GM18508 (cell line): ENCODE measurements at regions not wholly inside any gene's neighbourhood (a gene's known extent, or its start where the extent isn't known, plus 50 kb on each side); places are given as distances from the start of the nearest gene placed in this dataset.

Source experiments
- ATAC-seq: cut with Tn5 transposase; IDR thresholded peaks from one replicate; pipeline ENCODE4 v1.9.1; 2021; ENCODE audit warnings: moderate number of reproducible peaks; ENCODE audit not compliant: insufficient read depth, unreplicated experiment

DNA sequence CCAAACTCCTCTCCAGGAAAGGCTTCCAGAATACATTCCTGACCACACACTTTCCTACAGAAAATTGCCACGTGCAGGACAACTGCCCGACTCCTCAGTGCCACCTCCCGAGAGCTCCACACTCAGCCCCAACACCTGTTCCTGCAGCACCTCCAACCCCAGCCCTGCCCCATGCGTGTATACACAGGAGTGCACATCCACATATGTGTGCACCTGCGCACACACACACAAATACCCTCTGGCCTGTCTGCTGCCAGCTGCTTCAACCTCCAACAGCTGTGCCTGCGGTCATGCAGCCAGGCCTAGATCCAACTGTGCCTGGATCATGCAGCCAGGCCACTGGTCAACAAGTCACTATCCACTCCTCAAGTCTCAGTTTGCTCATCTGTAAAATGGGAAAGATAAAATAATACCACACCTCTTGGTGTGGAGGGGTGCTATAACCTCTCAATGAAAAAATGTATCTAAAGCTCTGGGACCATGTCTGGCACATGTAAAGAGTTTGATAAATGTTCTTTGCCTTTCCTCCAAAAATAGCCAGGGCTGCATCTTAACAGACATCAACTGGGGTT is 152.1 kb upstream of the ID2 start:
- ATAC-seq, result no peak

DNA sequence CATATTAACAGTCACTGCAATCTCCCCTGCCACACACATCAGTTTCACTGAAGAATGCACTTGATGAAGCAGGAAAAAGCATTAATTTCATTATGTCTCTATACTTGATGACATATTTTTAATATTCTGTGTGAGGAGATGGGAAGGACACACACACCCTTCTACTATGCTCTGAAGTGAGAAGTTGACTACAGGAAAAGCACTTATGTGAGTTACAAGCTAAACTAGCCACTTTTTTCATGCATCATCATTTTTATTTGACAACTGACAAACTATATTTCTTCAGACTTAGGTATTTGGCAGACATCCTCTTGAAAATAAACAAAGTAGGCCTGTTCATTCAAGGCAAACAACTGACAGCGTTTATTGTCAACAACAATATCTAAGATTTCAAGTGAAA is 150.4 kb upstream of the ID2 start:
- ATAC-seq, result no peak

DNA sequence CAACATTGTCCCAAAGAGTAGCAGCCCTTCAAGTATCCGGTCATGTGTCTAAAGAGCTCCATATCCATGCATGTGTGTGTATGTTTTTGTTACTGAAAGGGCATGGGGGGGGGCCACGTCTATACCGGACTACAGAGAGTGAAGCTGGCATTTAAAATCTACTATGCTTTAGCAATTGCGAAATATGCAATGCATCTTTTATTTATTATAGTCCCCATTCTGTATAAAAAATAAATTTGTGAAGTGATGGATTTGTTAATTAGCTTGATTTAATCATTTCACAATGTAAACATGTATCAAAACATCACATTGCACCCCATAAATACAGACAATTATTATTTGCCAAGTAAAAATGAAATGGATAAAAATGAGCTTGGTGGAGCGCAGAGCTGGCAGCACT is 149.4 kb upstream of the ID2 start:
- no peak for ATAC-seq

DNA sequence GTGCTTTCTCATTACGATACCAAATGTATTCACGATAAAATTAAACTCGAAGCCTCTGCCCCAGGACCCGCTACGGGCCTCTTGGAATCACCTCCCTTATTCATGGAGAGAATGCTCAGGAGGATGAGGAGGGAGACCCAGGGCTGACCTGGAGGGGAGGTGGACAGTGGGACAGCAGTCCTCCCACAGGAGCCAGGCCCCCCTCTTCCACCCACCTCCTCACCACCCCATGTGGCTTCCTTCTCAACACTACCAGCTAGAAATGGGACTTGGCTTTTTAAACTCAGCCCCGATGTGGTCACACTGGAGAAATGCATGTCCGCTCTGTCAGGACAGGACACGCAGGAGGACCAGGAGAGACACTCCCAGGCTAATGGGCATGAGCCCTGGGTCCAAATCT is 147.9 kb upstream of the ID2 start:
- no peak for ATAC-seq

DNA sequence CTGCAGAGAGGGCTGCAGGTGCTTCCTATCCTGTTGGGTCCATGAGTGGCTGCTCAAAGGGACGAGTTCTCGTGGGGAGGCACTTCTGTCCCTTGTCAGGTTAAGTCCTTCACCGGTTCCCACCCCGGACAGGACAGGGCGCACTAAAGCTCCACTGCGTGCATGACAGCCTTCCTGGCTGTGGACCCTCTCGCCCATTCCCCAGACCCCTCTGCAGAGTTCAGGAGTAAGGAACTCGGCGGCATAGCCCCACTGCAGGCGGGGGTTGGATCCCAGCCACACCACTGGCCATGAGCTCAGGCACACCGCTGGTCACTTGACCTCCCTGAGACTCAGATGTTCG is 147.5 kb upstream of the ID2 start:
- no peak for ATAC-seq

DNA sequence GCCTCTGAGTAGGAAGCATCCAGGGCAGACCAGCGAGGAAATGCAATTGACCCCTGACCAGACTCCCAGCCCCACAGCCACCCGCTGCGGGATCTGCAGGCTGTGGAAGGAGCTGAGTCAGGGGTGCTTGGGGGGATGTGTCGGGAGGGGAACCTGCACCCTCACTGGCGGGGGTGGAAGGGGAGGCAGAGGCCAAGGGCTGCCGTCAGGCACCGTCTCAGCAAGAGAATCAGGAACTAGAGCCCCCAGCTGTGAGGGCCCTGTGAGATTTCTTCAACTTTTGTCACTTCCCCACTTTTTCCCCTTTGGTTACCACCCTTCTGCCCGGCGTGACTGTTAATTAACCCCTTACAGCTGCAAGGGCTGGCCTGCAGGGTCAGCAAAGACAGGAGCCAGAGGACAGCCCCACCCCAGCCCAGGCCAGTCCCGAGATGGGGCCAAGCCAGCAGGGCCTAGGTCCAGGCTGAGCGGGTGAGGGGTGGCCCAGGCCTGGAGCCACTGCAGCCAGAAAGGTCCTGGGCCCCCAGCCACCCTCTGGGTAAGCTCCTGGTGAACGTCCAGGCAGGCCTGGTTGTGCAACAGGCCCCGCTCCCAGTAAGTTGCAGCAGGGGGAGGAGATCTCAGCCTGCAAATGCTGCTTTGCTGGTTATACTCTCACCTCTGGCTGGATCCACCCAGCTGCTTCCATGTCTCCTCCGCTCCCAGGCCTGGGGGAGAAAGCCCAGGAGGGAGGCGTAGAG is 147.0 kb upstream of the ID2 start:
- no peak for ATAC-seq

DNA sequence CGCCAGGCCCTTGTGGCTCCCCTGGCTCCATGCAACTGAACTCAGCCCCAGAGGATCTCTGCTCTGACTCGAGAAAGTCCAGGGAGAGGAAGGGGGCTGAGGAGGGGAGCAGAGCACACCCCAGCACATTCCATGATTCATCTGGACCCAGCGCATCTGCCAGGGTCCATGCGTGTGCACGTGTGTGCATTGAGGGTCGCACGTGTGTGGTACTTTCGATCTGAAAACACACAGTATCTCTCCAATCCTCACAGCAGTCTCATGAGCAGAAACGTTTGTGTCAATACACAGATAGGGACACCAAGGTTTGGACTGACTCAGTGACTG is 146.4 kb upstream of the ID2 start:
- no peak for ATAC-seq

DNA sequence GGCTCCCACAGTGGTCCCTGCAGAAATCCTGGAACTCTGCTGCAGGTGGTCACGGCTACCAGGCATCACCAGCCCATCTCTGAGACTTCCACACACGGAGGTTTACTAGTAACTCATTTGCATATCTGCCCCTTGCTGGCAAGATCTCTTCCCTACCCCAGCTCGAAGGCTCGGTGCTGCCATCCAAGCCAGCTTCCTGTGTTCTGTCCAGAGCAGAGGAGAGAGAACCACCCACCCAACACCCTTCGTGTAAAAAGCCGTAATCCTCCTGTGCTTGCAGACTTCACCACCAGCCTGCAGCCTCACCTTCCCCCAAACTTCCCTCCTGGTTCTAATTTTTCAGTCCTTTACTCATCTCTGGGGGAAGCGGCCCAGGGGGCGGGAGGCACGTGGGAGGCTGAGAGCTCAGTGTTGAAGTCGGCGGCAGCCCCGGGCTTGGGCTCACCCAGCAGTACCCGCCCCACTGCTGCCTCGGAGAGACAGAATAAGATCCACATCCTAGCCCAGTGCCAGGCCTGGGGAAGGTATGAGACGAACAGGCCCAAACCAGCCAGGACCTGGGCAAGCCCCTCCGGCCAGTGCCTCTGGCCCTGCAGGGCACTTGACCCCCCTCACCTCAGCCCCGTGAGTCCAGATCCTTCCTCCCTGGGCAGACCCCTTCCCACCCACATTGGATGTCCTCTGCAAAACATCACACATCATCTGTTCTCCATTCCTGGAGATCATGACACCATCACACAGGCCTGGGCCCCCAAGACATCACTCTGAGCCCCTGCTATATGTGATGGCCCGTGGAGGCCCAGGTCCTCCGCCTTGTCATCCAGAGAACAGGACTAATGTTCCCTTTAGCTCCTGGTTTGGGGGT is 145.8 kb upstream of the ID2 start:
- no peak for ATAC-seq

DNA sequence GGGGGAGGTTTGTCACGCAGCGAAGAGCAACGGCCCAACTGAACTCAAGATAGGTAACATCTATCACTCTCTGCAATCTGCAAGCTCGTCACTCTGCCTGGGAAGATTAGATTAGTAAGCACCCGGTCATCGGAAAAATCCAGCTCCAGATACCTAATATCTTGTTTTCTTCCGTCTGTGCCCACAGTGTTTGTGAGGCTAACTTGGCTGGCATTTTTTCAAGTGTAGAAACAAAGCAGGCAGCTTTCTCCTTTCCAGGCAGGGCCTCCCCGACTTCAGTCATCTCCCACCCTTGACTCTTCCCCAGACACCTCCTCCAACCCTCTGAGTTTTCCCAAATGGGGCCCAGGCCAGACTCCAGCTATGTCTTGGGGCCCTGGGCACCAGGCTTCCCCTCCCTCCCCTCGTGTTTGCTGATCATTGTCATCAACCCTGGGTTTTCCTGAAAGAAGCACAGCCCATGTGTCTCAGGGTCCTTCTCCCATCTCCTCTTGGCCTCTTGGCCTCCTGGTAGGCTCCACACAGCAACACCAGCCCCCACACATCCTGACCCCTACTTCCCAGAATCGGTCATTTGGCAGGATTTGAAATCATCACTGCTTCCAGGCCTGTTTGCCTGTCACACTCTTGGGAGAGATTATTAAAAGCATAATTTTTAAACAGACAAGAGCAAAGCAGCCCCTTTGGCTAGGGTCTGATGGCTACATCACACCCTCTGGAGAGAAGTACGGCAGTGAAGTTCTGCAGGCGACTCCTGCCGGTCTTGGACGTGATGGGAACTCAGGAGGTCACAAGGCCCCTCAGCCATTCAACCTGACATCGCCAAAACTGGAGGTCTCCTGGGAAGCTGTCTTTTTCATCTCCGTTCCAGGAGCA is 144.9 kb upstream of the ID2 start:
- ATAC-seq, result no peak

DNA sequence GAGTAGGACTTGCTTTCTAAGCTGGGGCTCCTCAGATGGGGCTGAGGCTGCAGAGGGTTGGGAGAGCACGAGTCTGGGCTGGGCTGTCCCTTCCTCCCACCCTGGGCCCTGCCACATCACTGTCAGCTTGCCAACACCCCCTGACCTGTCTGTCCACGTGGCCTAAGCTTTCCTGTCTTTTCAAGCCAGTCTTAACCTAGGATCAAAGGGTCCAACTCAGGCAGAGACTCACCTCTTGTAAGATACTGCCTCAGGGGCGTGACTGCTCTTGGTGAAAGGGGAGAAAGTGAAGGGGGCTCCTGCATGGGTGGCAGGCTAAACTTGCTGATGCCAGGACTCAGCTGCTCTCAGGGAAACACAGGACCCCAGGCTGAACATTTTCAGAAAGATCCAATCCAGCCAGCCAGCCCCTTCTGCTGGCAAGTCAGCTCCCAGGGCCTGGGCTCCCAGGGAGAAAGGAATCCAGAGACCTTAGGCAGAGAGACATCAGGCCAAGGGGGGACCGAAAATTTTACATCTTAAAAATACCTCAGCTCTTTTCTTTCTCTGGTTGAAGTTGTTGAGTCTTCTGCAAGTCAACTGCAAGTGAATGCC is 144.2 kb upstream of the ID2 start:
- no peak for ATAC-seq

DNA sequence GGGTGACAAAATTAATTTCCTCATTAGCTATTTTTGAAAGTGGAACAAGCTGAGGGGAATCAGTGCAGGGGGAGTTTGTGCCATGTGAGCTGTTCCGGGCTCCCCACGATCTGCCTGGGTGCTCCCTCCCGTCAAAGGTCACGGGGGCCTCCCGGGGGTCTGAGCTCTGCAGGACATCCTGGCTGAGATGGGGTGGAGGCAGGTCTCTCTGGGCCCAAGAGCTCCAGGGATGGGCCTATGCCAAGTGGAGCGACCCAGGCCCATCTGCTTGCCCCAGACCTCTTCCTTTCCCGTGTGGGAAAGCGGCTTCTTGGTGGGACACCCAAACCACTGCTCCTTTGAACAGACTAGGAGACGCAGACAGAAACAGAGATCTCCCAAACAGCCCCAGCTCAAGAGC is 143.3 kb upstream of the ID2 start:
- no peak for ATAC-seq

DNA sequence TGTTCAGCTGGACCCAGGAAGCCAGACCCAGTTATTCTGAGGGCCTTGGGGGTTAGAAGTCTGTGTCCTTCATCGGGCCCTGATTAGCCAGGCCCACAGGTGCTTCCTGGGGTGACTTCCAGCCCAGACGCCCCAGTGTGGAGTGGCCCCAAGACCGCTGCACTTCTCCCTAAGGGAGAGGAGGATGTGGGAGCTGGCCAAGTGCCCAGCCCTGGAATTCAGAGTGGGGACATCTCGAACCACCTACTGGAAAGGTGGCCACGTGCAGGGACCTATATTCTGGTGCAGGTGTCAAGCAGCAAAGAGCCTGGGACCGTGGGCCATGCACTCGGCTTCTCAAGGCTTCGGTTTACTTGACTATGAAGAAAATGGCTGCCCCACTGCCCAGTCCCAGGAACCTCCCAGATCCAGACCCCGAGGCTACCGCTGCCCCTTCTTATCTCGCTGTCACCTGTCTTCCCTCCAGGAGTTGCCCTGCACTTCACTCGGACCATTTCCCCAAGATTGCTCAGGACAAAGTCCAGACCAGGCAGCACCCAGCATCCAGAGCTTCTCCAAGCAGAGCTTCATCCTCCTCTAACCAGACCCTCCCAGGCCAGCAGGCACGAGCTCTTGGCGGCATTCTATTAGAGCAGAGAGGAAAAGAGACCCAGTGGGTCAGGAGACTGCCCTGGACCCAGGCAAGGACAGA is 142.8 kb upstream of the ID2 start:
- ATAC-seq, result no peak

DNA sequence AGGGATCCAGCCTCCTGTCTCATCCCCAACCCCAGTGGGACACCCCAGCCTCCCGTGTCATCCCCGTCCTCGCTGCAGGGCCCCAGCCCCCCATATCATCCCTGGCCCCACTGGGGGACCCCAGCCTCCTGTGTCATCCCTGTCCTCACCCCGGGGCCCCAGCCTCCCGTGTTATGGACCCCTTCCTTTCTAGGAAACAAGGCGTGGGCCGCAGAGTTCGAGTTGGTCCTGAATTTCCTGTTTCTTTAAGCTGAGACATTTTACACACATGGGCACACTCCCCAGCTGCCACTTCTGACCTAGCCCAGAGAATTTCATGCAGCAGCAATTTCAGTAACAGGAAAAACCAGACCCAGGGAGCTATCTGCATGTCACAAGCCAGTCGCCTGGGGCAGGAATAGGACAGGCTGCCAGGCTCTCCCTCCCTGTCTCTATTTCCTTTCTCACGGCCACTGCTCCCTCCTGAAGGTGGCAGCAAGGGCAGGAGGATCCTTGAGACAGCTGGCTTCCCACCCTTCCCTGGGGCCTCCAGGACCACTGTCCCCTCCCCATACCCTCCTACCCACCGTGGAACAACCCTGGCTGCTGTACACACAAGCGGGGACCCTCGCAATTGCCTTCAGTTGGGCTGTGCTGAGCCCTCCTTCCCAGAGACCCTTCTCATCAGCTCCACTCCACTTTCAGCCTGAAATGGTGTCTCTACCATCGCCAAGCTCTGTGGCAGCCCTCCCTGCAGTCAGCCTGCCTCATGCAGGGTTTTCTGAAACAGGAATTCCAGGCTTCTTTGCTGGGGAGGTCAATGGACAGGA is 141.9 kb upstream of the ID2 start:
- ATAC-seq, result no peak

DNA sequence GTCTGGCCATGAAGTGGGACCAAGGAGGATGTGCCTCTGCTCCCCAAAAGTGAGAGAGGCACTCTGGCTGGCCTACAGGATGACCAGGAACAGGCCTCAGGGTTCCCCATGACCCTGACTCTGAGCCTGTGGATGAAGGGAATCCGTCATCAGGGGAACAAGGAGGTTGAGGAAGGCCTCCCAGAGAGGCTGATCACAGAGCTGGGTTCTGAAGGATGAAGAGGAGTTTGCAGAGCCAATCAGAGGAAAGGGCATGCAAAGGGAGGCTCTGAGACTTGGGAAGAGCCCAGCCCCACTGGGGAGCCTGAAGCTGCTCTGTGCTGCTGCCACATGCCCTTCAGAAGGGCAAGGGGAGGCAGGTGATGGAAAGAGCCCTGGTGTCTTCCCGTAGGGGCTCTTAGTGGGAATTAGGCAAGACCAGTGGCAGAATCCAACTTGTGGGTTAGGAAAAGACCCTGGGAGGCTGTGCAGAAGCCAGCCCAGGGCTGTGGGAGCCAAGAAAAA is 141.3 kb upstream of the ID2 start:
- ATAC-seq, result no peak

DNA sequence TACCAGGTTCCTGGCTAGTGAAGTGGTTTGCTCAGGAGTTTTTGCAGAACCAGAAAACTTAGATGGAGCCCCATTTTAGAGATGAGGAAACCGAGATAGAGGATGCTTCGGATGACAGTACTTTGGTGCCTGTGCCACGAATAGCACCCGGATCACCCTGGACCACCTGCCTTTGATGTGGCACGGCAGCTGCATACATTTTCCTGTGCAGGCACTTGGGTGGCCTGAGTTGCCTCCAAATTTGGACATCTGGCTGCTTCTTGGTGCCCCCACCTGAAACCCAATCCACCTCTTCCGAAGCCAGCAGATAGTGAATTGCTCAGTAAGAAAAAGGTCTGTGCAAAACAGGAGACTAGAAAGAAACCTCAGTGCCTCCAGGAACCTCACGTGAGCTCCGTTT is 140.6 kb upstream of the ID2 start:
- ATAC-seq, result no peak

DNA sequence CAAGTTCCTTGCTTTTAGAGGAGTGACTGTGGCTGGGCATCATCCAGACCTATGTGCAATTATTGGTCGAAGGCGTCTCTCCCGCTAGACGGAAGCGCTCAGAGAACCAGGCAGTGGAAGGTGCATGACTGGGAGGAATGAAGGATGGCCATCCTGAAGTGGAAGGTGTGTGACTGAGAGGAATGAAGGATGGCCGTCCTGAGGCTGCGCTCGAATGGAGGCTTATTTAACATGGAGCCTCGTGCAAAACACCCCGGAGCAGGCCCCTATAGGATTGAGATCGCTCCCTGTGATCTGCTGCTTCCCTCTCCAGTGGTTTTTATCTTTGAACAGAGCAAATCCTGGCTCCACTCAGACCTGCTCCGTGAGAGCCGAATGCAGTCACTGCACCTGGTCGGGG is 140.2 kb upstream of the ID2 start:
- ATAC-seq, result no peak

DNA sequence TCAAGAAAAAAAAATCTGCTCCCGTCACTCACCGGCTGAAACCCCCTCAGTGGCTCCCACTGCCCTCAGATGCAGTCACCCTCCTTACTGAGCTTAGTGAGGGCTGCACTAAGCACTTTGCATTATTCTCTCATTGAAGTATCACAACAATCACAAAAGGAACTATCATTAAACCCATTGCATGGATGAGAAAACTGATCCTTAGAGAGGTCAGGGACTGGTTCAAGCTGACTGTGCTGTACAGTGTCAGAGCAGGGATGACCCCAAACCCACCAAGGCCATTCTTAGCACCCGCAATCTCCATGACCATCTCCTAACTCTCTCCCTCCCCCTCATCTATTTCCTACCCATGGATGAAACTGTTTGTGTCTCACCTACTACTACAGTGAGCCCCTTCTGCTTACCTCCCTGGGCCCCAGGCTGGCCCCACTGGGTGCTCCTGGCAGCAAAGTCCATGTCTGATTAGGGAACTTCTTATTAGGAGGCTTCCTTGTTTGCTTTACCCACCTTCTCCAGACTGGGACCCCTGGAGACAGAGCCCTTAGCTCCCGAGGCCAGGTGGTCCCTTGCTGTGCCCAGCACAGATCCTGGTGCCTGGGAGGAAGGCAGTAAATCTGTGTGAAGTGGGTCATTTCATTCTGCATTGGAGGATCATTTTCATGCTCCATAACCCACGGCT is 139.3 kb upstream of the ID2 start:
- ATAC-seq, result no peak

DNA sequence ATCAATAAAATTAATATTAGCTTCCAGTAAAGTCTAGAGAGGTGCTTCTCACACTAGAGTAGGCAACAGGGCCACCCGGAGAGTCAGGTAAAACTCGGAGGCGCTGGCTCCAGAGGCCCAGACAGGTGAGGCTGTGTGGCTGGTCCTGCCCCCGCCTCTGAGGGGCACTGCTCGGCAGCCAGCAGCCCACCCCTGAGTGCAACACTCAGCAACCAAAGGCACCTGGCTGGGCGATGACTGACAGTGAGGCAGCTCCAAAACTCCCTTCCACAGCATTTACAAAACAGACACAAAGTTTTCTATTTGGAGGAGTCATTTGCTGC is 138.8 kb upstream of the ID2 start:
- ATAC-seq, result no peak
